Left ventricle myocardium inferior (tissue), 1 donor: ENCODE measurements at regions not wholly inside any gene's neighbourhood (a gene's known extent, or its start where the extent isn't known, plus 50 kb on each side); places are given as distances from the start of the nearest gene placed in this dataset.

Source experiments
- DNase-seq: peaks from one replicate; pipeline ENCODE4 v3.0.0-alpha.2; 2020
- H3K27ac ChIP-seq: fragments of 200-600 bp; replicated peaks from 2 replicates; pipeline ENCODE4 v1.8.0; 2021
- H3K27me3 ChIP-seq: fragments of 200-600 bp; 2 replicates; pipeline ENCODE4 v1.8.0; 2021; ENCODE audit warnings: low read depth
- H3K36me3 ChIP-seq: fragments of 200-600 bp; 2 replicates; pipeline ENCODE4 v1.8.0; 2021
- H3K4me1 ChIP-seq: fragments of 200-600 bp; 2 replicates; pipeline ENCODE4 v1.8.0; 2021
- H3K4me3 ChIP-seq: fragments of 200-600 bp; 2 replicates; pipeline ENCODE4 v1.8.0; 2021; ENCODE audit warnings: mild to moderate bottlenecking, moderate library complexity
- H3K9me3 ChIP-seq: fragments of 200-600 bp; replicated peaks from 2 replicates; pipeline ENCODE4 v1.8.0; 2021
- CTCF ChIP-seq: fragments of 200-600 bp; IDR thresholded peaks from 2 replicates; pipeline ENCODE4 v1.8.0; 2021; ENCODE audit warnings: antibody characterized with exemption, mild to moderate bottlenecking, borderline replicate concordance
- intact Hi-C: fragments of 100-400 bp; cut with micrococcal nuclease; formaldehyde crosslinking; loops from one replicate; pipeline ENCODE4 v1.11.0; 2022
- donor health status: DM: no; HTN: yes; CAD: no; lungs with severe emphysema.

GRCh38 chr4:57475424-57475823 lies 365.2 kb upstream of the IGFBP7 start:
- intact Hi-C loops = no loop called here
- no peaks in the 10 kb centered on the region for H3K9me3 ChIP-seq
- no peaks in the 10 kb centered on the region for H3K4me1 ChIP-seq
- H3K27ac ChIP-seq = no peak overlapping the region
- H3K36me3 ChIP-seq = no peaks in the 10 kb centered on the region
- no peak for DNase-seq
- no peaks in the 10 kb centered on the region for H3K27me3 ChIP-seq
- H3K4me3 ChIP-seq = no peak overlapping the region
- no peak for TF ChIP-seq CTCF

- no peak for TF ChIP-seq CTCF
- Histone ChIP-seq H3K4me1 (peaks cover 7% of the 10 kb centered on the region), H3K9me3 (peaks cover 19% of the 10 kb centered on the region), H3K27me3 (no peaks in the 10 kb centered on the region), H3K27ac (peak overlapping the region; percentile 64), H3K4me3 (no peak overlapping the region), H3K36me3 (no peaks in the 10 kb centered on the region)
- intact Hi-C loops = no loop called here
- DNase-seq = no peak
Measured at GRCh38 chr4:57465321-57466056, 355.3 kb upstream of the IGFBP7 start.

- Histone ChIP-seq H3K9me3 (peaks cover 8% of the 10 kb centered on the region), H3K4me3 (no peak overlapping the region), H3K36me3 (no peaks in the 10 kb centered on the region), H3K4me1 (peaks cover 7% of the 10 kb centered on the region), H3K27me3 (no peaks in the 10 kb centered on the region), H3K27ac (no peak overlapping the region)
- intact Hi-C loops = no loop called here
- TF ChIP-seq CTCF = no peak
- DNase-seq = no peak
Measured at GRCh38 chr4:57462843-57463242, 352.7 kb upstream of the IGFBP7 start.

- no peak for TF ChIP-seq CTCF
- no peak for DNase-seq
- peaks cover 20% of the 10 kb centered on the region for H3K9me3 ChIP-seq
- no peak overlapping the region for H3K4me3 ChIP-seq
- no peaks in the 10 kb centered on the region for H3K36me3 ChIP-seq
- intact Hi-C loops = no loop called here
- H3K27me3 ChIP-seq = no peaks in the 10 kb centered on the region
- peaks cover 7% of the 10 kb centered on the region for H3K4me1 ChIP-seq
- no peak overlapping the region for H3K27ac ChIP-seq
Measured at GRCh38 chr4:57460967-57461366, 350.8 kb upstream of the IGFBP7 start.

GRCh38 chr4:57448901-57449300 lies 338.7 kb upstream of the IGFBP7 start:
- no peak overlapping the region for H3K4me3 ChIP-seq
- DNase-seq = no peak
- intact Hi-C loops = no loop called here
- peaks cover 20% of the 10 kb centered on the region for H3K4me1 ChIP-seq
- H3K36me3 ChIP-seq = no peaks in the 10 kb centered on the region
- H3K9me3 ChIP-seq = peaks cover 41% of the 10 kb centered on the region
- H3K27me3 ChIP-seq = no peaks in the 10 kb centered on the region
- no peak for TF ChIP-seq CTCF
- H3K27ac ChIP-seq = no peak overlapping the region
